Naive thymus-derived CD4-positive, alpha-beta T cell (primary cell): ENCODE measurements at regions not wholly inside any gene's neighbourhood (a gene's known extent, or its start where the extent isn't known, plus 50 kb on each side); places are given as distances from the start of the nearest gene placed in this dataset.
"Not testable (repeated sequence)": the region's sequence is repeated elsewhere in the genome, so short reads cannot be mapped to it uniquely, and the experiment has no call there.

Experiments used
- ATAC-seq: fragments of 150-1000 bp; cut with Tn5 transposase; 2 replicates; pipeline ENCODE4 v1.10.0; 2021; ENCODE audit warnings: mild to moderate bottlenecking, moderate library complexity
- CTCF ChIA-PET: fragments of 350-600 bp; sonication (Branson Sonifier 250); formaldehyde crosslinking; loops from one replicate; lab custom pipeline; 2021; ENCODE audit warnings: antibody characterized with exemption; lab: Charles Lee
- POLR2A ChIA-PET: fragments of 350-600 bp; sonication (Branson Sonifier 250); formaldehyde crosslinking; loops from one replicate; lab custom pipeline; 2021; ENCODE audit warnings: antibody characterized with exemption, inconsistent platforms; lab: Charles Lee
- DNase-seq, 9 donors: peaks; one replicate each; pipeline versions ENCODE4 v3.0.0 to v3.0.0-alpha.2; 2020 to 2022; ENCODE audit warnings: mixed read lengths in 1 of 9
- H3K27ac ChIP-seq: one replicate; pipeline ENCODE4 v1.7.0; 2013; ENCODE audit warnings: mild to moderate bottlenecking, low read depth, low read length, moderate library complexity
- H3K27me3 ChIP-seq, 2 donors: one replicate each; pipeline ENCODE4 v1.7.0; 2013; ENCODE audit warnings: low read length in 2 of 2, mild to moderate bottlenecking in 2 of 2, moderate library complexity in 2 of 2; ENCODE audit not compliant: control insufficient read depth in 2 of 2, insufficient read depth in 2 of 2
- H3K36me3 ChIP-seq, 3 experiments: 1 replicate in 2 of 3; 2 replicates in 1 of 3; pipeline ENCODE4 v1.7.0; 2013; ENCODE audit warnings: low read length in 3 of 3, mild to moderate bottlenecking in 3 of 3, moderate library complexity in 1 of 3; ENCODE audit not compliant: insufficient read depth in 3 of 3, control insufficient read depth in 2 of 3
- H3K4me1 ChIP-seq, 2 donors: one replicate each; pipeline ENCODE4 v1.7.0; 2013; ENCODE audit warnings: low read length in 2 of 2, mild to moderate bottlenecking in 2 of 2, moderate library complexity in 1 of 2; ENCODE audit not compliant: control insufficient read depth in 2 of 2, insufficient read depth in 2 of 2
- H3K4me3 ChIP-seq: 2 replicates; pipeline ENCODE4 v1.7.0; 2013; ENCODE audit warnings: mild to moderate bottlenecking, low read length
- H3K9me3 ChIP-seq, 3 experiments: 1 replicate in 2 of 3; 2 replicates in 1 of 3; pipeline ENCODE4 v1.7.0; 2013; ENCODE audit warnings: low read length in 3 of 3; ENCODE audit not compliant: control insufficient read depth in 2 of 3
- H3K27ac Mint-ChIP-seq, 9 donors: one replicate each; pipeline ENCODE4 v1.8.0; 2020 to 2022; ENCODE audit warnings: mixed read lengths in 9 of 9, mild to moderate bottlenecking in 8 of 9, moderate library complexity in 5 of 9, inconsistent platforms in 2 of 9
- H3K27me3 Mint-ChIP-seq, 5 donors: one replicate each; pipeline ENCODE4 v1.8.0; 2021 to 2022; ENCODE audit warnings: mixed read lengths in 5 of 5, mild to moderate bottlenecking in 1 of 5
- H3K36me3 Mint-ChIP-seq, 5 donors: one replicate each; pipeline ENCODE4 v1.8.0; 2020 to 2022; ENCODE audit warnings: mixed read lengths in 5 of 5, mild to moderate bottlenecking in 3 of 5, inconsistent platforms in 1 of 5
- H3K4me1 Mint-ChIP-seq, 7 donors: one replicate each; pipeline ENCODE4 v1.8.0; 2020 to 2022; ENCODE audit warnings: mixed read lengths in 7 of 7, mild to moderate bottlenecking in 3 of 7, inconsistent platforms in 1 of 7
- H3K4me3 Mint-ChIP-seq, 10 donors: one replicate each; pipeline ENCODE4 v1.8.0; 2020 to 2022; ENCODE audit warnings: mild to moderate bottlenecking in 10 of 10, mixed read lengths in 10 of 10, moderate library complexity in 6 of 10, inconsistent platforms in 2 of 10
- H3K9me3 Mint-ChIP-seq, 11 donors: one replicate each; pipeline ENCODE4 v1.8.0; 2020 to 2022; ENCODE audit warnings: mixed read lengths in 11 of 11, mild to moderate bottlenecking in 4 of 11, inconsistent platforms in 1 of 11, moderate library complexity in 1 of 11
- intact Hi-C, 2 donors: fragments of 100-400 bp; cut with micrococcal nuclease; formaldehyde crosslinking; loops; one replicate each; pipeline ENCODE4 v1.15.1; 2023

GRCh38 chr3:61371123-61371522, 119.9 kb upstream of the FHIT start:
- Histone ChIP-seq H3K27ac (no peak overlapping the region), H3K27me3 (no peaks in the 10 kb centered on the region), H3K36me3 (no peaks in the 10 kb centered on the region), H3K4me3 (no peak overlapping the region), H3K9me3 (no peaks in the 10 kb centered on the region), H3K4me1 (no peaks in the 10 kb centered on the region)
- no peaks in the 10 kb centered on the region for H3K9me3 Mint-ChIP-seq
- no peaks in the 10 kb centered on the region for H3K36me3 Mint-ChIP-seq
- intact Hi-C loops = no loop called here
- POLR2A ChIA-PET = no interaction called here
- ATAC-seq (no peak), DNase-seq (peak in 6 of 9 donors; percentile 2 to 37 (median 13))
- CTCF ChIA-PET = interaction anchor here (0.6 to 1.8 kb wide), 4 partner anchors 11 to 1920 kb away, joined by 3 to 4 read pairs (median 3); no protein-coding TSS in a partner anchor
- H3K4me3 Mint-ChIP-seq = no peak overlapping the region
- H3K4me1 Mint-ChIP-seq = no peaks in the 10 kb centered on the region
- H3K27me3 Mint-ChIP-seq = peaks cover 0 to 9% (median 0%) of the 10 kb centered on the region in 5 donors
- H3K27ac Mint-ChIP-seq = no peak overlapping the region

DNA sequence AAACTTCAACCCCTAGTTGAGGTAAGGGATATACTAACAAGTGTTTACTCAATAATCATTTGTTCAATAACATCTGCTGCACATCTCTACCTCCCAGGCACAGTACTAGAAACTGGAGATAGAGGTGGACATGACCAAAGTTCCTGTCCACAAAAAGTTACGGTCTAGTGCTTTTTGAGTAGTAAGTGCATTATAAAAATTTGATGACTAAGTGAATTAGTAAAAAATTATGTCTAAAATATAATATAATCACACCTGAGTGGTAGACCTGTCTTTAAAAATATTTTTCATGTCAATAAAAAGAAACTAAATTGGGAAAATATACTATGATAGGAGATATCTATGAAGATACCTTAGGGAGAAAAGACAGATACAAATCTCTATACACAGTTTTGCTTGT, 121.5 kb upstream of the FHIT start:
- Histone ChIP-seq H3K27me3 (no peaks in the 10 kb centered on the region), H3K4me1 (no peaks in the 10 kb centered on the region), H3K36me3 (no peaks in the 10 kb centered on the region), H3K27ac (no peak overlapping the region), H3K4me3 (no peak overlapping the region), H3K9me3 (no peaks in the 10 kb centered on the region)
- Mint-ChIP-seq H3K4me1 (no peaks in the 10 kb centered on the region), H3K36me3 (no peaks in the 10 kb centered on the region), H3K27me3 (peaks cover 0 to 9% (median 0%) of the 10 kb centered on the region in 5 donors), H3K9me3 (no peaks in the 10 kb centered on the region), H3K27ac (no peak overlapping the region), H3K4me3 (no peak overlapping the region)
- ChIA-PET CTCF (interaction anchor here (1.6 kb wide), 1 partner anchor 9 kb away, joined by 3 read pairs; no protein-coding TSS in a partner anchor), POLR2A (no interaction called here)
- intact Hi-C loops = no loop called here
- no peak for ATAC-seq
- DNase-seq = no peak

GRCh38 chr3:61378311-61378710, 127.1 kb upstream of the FHIT start:
- CTCF ChIA-PET = no interaction called here
- H3K4me3 ChIP-seq = no peak overlapping the region
- no peak overlapping the region for H3K4me3 Mint-ChIP-seq

GRCh38 chr3:61381745-61382392, 130.6 kb upstream of the FHIT start:
- H3K4me3 ChIP-seq = no peak overlapping the region
- CTCF ChIA-PET = interaction anchor here (0.5 to 1.9 kb wide), 9 partner anchors 8 to 1809 kb away, joined by 3 to 10 read pairs (median 3); no protein-coding TSS in a partner anchor
- Mint-ChIP-seq H3K27me3 (peaks cover 14 to 47% (median 27%) of the 10 kb centered on the region in 5 donors), H3K27ac (no peak overlapping the region), H3K9me3 (no peaks in the 10 kb centered on the region), H3K4me1 (peaks cover 3 to 6% (median 5%) of the 10 kb centered on the region in 7 donors), H3K36me3 (no peaks in the 10 kb centered on the region), H3K4me3 (no peak overlapping the region)
- H3K27me3 ChIP-seq = no peaks in the 10 kb centered on the region
- ATAC-seq (peak; percentile 63), DNase-seq (peak in 6 of 9 donors; percentile 32 to 60 (median 44))
- no peaks in the 10 kb centered on the region for H3K9me3 ChIP-seq
- POLR2A ChIA-PET = no interaction called here
- no peaks in the 10 kb centered on the region for H3K4me1 ChIP-seq
- no peak overlapping the region for H3K27ac ChIP-seq
- intact Hi-C loops = loop anchor here (1.0 to 10.0 kb wide), 3 partner anchors 1387 to 1807 kb away; no protein-coding TSS in a partner anchor
- no peaks in the 10 kb centered on the region for H3K36me3 ChIP-seq

More at GRCh38 chr3:61378311-61378710, 127.1 kb upstream of the FHIT start:
- Mint-ChIP-seq H3K27ac (no peak overlapping the region), H3K4me1 (peaks cover 3 to 6% (median 5%) of the 10 kb centered on the region in 7 donors), H3K27me3 (peaks cover 10 to 32% (median 18%) of the 10 kb centered on the region in 5 donors), H3K36me3 (no peaks in the 10 kb centered on the region), H3K9me3 (no peaks in the 10 kb centered on the region)
- Histone ChIP-seq H3K27ac (no peak overlapping the region), H3K4me1 (no peaks in the 10 kb centered on the region), H3K9me3 (no peaks in the 10 kb centered on the region), H3K27me3 (no peaks in the 10 kb centered on the region), H3K36me3 (no peaks in the 10 kb centered on the region)
- DNase-seq (no peak), ATAC-seq (no peak)
- POLR2A ChIA-PET = no interaction called here
- intact Hi-C loops = no loop called here

GRCh38 chr3:61387817-61388216, 136.6 kb upstream of the FHIT start:
- Mint-ChIP-seq H3K4me3 (no peak overlapping the region), H3K27me3 (peaks cover 12 to 20% (median 17%) of the 10 kb centered on the region in 5 donors), H3K36me3 (peaks cover 0 to 3% (median 2%) of the 10 kb centered on the region in 5 donors), H3K4me1 (no peaks in the 10 kb centered on the region), H3K9me3 (peaks cover 0 to 25% (median 12%) of the 10 kb centered on the region in 11 donors), H3K27ac (no peak overlapping the region)
- ChIA-PET POLR2A (no interaction called here), CTCF (no interaction called here)
- Histone ChIP-seq H3K4me3 (no peak overlapping the region), H3K27me3 (no peaks in the 10 kb centered on the region), H3K27ac (no peak overlapping the region), H3K4me1 (no peaks in the 10 kb centered on the region), H3K9me3 (no peaks in the 10 kb centered on the region), H3K36me3 (no peaks in the 10 kb centered on the region)
- ATAC-seq = no peak
- DNase-seq = no peak
- intact Hi-C loops = loop anchor here in 1 of 2 donors (10.0 kb wide), 1 partner anchor 1393 kb away; no protein-coding TSS in a partner anchor

GRCh38 chr3:61393480-61393947, 142.3 kb upstream of the FHIT start:
- H3K27me3 ChIP-seq, ATAC-seq, H3K4me1 Mint-ChIP-seq, H3K9me3 ChIP-seq, H3K36me3 Mint-ChIP-seq, H3K27ac ChIP-seq, H3K36me3 ChIP-seq, H3K27me3 Mint-ChIP-seq, H3K4me3 ChIP-seq, DNase-seq, H3K27ac Mint-ChIP-seq, intact Hi-C loops, H3K4me1 ChIP-seq, POLR2A ChIA-PET, H3K4me3 Mint-ChIP-seq, CTCF ChIA-PET: not testable (repeated sequence)
- peaks cover 7 to 48% (median 21%) of the 10 kb centered on the region in 11 donors for H3K9me3 Mint-ChIP-seq
